NCI-H2029 treated with DMSO at 0.1 percent for 48 hours (cell line): ENCODE measurements at regions not wholly inside any gene's neighbourhood (a gene's known extent, or its start where the extent isn't known, plus 50 kb on each side); places are given as distances from the start of the nearest gene placed in this dataset.
"Not testable (repeated sequence)": the region's sequence is repeated elsewhere in the genome, so short reads cannot be mapped to it uniquely, and the experiment has no call there.

Experiments used
- DNase-seq: peaks from one replicate; lab custom pipeline; 2025; lab: John Stamatoyannopoulos, UW

DNA sequence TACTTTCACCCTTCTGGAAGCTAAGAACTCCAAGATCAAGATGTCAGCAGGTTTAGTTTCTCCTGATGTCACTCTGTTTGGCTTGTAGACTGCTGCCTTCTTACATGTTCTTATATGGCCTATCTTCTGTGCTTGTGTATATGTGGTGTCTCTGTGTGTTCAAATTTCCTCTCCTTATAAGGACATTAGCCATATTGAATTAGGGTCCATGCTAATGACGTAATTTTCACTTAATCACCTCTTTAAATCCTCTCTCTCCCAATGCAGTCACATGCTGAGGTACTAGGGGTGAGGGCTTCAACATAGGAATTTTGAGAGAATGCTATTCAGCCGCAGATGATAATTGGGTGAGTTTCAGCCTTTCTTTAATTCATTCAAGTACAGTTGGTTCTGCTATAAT, 458.3 kb upstream of the SYT4 start:
- DNase-seq = no peak

DNA sequence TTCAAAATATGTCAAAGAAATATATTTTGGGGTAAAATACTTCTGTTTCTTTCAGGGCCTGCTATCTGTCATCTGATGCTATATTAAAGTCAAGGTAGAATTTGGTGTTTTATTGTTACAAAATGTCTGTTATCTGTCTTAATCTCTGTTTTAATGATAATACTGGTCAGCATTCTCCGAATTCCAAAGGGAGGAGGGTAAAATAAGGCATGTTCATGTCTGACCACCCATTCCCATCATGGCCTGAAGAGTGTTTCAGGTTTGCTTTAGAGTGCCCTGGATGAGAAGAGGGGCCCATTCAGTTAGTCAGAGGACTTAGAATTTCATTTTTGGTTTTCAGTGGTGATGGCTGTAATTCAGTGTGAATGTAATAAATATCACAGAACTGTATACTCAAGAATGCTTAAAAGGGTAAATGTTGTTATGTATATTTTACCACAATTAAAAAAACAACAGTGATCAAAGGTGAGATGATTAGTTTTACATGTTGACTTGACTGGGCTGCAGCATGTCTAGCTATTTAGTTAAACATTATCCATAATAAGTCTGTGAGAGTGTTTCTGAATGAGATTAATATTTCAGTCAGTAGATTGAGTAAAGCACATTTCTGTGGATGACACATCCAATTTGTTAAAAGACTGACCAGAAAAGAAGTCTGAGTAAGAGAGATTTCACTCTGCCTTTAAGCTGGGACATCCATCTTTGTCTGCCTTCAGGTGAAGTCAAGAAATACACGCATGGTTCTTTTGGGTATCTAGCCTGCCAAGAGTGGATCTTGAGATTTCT, 467.9 kb upstream of the SYT4 start:
- DNase-seq = no peak

DNA sequence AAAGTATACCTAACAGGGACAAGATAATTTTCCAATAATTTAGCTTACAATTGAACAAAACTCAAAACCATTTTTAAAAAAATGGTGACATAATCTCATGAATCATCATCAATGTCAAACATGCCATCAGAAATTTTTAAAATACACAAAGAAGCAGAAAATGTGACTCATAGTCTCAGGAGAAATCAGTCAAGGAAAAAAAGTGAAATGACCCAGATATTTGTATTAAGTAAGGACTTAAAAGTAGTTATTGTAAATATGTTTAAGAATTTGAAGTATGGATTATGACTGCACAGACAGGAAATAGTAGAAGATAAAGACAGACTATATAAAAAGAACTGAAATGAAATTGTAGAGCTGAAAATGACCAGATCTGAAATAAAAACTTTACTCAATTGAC, 473.9 kb upstream of the SYT4 start:
- DNase-seq = no peak

DNA sequence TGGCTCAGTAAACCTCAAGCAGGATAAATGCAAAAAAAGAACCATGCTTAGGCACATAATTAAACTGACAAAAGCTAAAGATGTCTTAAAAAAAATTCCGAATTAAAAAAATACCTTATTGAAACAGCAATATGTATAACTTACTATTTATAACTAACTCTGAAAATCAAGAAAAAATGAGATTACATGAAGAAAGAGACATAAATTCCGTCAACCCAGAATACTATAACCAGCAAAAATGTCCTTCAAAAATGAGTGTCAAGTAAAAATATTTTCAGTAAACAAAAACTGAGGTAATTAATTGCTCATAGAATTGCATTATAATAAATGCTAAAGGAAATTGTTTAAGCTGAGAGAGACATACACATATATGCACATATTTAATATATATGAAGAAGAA, 474.5 kb upstream of the SYT4 start:
- no peak for DNase-seq

DNA sequence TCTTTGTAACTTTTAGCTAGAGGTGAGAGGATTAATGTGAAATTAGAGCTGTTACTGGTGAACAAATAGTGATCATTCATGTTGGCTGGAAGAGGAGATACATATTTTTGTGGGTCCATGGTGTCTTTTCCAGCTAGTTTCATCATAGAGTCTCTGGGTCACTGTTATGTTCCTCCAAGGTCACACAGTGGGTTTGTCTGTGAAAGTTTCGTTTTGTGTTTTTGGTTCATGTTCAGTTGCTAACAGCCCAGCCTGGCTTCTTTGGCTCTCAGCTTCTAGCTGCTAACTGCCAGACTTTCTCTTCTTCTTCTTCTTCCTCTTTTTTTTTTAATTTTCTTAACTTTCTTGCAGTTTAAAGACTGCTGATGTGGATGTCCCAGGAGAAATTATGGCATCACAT, 480.0 kb upstream of the SYT4 start:
- DNase-seq = no peak

DNA sequence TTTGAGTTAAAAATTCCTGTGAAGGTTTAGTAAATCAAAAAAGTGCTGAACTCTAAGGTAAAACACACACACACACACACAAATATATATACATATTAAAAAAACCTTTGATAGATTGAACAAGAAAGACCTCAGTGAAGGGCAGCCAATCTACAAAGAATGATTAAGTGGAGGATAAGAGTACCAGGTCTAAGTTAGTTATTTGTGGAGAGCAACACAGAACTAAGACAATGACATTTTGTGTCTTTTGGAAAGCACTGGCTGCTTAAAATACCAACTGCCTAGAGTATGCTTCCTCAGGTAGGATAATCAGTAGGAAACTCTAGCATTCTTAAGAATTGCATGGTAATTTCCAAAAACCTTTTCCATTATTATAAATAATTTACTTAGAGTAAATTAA, 481.4 kb upstream of the SYT4 start:
- no peak for DNase-seq

DNA sequence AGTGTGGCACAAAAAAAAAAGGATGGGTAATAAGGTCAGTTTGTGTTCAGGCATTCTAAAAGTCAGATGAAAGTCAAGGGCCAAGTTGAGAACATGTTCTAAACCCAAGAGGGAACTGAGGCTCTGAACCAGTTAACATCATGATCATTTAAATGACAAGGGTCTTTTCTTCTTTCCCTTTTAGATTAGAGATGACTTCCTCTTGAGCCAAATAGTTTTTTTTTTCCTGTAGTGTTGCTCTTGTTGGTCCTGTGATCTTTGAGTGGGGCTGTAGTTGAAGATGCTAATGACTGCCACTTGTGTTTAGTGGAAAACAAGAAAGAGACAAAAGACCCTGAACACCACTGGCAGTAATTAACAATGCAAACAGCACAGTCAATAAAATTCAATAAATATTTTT, 482.7 kb upstream of the SYT4 start:
- no peak for DNase-seq

DNA sequence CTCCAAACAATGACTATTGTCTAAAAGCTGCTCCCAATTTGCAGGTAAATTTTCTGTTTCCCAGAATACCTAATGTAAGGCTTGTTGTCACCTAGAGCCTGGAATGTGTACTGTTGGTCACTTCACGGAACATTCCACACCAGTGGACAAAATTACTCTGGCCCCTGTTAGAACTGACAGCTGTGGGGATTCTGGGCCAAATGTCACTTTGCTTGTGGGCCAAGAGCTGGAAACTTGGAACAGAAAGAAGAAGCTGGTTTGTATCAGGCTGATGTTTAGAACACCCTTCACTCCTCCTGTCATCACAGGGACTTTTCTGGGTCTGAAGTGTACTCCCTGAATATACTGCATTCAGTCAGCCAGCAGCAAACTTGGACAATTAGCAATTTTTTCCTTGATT, 495.6 kb upstream of the SYT4 start:
- no peak for DNase-seq

DNA sequence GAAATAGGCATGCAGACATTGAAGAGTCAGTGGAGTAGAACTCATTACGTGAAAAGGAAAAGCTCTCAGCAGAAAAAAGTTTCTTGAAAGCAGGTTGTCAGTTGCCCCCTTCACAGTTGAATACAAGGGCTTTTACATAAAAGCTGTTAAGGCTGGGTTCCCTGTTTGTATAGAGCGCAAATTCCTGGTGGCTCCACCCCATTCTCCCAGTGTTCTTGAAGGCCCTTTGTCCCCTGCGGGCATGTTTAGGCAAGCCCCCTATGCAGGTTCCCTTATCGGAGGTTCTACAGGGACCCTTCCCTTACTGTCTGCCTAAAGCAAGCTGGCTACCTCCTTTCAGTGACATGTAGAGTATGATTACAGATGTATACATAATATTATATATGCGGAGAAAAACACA, 497.2 kb upstream of the SYT4 start:
- no peak for DNase-seq

DNA sequence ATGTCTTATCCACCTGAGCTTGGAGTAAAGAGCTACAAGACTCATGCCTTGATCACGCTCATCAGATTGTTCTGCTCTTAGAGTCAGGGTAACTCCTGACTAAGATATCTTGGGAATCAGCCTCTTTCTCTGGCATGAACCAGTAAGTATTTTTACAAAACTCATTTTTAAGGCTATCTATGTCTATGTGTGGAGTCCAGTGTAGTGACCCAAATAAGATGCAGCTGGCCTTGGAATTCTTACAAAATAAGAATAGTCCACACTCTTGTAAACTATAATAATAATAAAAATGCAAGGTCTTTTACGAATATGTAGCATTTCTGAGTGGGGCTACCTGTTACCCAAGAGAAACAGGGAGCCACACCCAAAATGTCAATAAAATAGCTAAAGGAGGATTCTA, 498.3 kb upstream of the SYT4 start:
- no peak for DNase-seq

DNA sequence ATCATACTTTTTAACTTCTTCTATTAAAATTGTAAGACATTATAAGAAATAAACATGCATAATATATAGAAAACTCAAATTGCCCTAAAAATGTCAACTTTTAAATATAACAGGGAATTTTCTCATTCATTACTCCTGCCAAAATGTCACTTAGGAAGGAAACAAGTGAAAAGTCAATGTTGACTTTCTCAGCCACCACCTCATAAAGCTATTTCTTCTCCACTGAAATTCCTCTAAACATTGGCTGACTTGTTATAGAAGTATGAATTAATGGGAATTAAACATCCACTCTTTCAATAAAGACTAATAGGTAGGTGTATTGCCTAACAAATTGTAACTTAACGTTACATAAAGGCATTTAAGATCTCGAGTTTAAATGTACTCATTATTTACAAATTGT, 499.7 kb upstream of the SYT4 start:
- DNase-seq = no peak

DNA sequence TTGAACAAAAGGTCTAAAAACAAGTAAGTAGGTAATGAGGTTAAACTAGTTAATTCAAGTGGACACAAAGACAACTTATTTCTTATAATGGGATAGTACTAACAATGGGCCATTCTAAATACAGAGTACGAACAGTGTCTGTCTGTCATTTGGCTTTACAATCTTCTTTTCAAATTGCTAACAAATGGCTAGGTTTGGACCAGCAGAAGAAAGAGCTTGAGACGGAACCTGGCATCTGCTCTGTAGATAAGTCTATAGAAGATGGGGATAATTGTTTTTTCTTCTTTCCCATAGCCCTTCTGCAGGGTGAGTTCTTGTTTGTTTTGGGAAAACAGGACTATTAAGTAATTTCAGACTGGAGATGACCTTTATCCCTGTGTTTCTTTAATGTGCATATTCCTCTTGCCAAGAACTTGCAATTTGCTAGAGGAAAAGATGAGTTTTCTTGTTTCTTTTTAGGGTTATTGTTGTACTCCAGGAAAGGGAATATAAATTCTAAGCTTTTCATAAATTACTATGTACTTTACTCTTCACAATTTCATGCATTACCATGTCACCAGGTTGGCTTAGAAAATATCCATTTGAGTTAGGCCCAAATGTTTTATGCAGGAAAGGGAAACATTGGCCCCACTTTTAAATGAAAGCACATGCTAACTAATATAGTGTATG, 500.5 kb upstream of the SYT4 start:
- DNase-seq = no peak

DNA sequence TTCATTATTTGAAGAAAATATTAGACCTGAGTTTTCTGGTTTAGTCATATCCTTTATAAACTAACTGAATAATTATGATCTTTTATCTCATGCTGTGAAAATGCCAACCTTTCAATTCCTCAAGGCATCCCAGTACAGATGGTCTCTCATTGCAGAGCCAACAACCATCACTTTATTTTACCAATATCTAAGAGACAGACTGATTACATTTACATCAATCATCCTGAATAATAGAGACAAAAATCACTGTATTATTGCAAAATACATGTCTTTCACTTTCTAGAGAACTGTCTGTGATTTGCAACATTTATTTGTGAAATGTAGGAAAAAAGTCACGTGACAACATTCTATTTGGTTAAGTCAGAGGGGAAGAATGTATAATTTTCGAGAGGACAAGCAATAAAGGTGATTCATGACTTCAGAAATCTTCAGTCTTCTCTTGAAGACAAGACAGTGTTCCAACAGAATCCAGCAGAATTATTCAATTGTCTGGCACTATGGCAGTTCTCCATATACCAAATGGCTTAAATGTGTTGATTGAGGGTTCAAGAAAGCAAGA, 503.6 kb upstream of the SYT4 start:
- no peak for DNase-seq

DNA sequence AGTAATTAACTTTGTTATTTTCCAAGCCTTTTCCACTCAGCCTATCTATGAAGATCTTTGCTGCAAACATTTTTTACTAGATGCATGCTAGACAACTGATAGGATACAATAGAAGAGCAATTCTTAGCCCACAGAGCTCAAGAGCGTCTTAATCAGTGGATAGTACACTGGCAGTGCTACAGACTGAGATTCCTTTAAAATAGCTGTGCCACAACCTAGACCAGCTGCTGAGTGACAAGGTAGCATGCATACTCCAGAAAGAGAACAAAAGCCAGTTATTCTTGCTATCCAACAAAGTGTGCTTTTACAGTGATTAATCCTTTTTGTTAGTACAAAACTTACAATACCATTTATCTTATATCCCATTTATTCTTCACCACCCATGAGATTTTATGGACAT, 507.9 kb upstream of the SYT4 start:
- no peak for DNase-seq

DNA sequence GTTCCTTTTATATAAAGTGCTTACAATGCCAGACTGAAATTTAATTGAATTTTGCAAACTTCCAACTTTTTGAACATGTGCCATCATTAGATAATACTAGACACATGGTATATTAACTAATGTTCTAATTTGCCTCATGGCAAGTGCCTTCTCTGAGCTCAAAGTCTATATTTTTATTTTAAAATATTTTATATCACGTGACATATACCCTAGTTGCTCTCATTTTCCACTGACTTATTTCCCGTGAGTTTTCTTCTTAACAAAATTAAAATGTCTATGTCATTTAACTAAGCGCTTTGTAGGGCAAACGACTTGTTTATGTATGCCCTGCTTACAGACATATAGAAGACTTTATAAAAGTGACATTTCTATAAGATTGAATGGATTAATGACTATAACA, 509.6 kb upstream of the SYT4 start:
- no peak for DNase-seq

DNA sequence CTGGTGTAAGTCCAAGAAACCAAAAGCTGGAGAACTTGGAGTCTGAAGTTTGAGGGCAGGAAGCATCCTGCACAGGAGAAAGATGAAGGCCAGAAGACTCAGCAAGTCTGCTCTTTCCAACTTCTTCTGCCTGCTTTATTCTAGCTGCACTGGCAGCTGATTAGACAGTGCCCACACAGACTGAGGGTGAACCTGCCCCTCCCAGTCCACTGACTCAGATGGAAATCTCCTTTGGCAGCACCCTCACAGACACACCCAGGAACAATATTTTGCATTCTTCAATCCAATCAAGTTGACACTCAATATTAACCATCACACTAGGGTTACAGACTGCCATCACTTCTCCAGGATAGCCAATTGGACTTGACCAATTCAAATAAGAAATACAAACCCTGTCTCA, 510.4 kb upstream of the SYT4 start:
- DNase-seq = not testable (repeated sequence)

DNA sequence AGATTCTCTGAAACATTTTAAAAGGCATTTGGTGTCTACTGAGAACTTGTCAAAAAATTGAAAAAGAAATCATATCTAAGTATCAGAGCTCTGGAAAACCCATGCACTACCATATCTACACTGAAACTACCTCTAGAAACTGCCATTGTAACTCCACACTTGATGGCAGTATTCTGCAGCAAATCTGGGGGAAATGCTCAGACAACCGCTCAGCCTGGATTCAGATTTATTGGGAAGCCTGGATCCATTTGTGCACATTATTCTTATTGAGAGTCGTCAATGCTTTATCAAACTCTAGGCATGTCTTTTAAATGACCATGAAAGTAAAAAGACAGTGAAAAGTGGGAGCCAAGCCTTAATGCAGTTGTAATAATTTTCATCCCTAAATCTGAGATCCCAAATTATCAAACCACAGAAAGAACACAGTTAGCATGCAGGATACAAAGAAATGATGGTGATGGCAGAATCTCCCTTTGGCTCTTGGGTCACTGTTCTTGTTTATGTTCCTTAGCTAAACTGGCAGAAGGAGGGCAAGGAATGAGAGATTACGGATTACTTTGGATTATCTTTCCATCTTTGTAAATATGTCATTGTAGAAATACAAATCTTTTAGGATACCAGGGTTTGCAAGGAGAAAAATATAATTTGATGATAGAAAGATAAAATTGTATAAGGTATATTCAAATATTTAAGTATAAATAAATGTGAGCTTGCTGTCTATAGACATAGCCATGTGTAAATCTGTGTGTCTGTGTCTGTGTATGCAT, 512.1 kb upstream of the SYT4 start:
- no peak for DNase-seq

DNA sequence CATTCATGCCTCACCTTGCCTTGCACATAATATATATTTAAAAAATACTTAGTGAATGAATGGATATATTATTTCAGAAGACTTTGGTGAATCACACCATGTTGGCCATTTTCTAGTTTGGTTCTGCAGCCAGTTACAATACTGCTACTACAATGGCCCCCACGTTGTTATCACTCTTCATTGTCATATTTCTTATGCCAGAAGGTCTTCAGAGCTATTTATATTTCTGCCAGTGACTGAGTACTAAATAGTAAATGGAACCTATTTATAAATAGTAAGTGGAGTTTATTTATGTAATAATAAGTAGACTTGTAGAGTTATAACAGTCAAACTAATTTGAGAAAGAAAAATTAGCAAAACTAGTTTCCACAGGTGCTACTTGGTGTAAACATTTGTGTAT, 516.6 kb upstream of the SYT4 start:
- DNase-seq = no peak

DNA sequence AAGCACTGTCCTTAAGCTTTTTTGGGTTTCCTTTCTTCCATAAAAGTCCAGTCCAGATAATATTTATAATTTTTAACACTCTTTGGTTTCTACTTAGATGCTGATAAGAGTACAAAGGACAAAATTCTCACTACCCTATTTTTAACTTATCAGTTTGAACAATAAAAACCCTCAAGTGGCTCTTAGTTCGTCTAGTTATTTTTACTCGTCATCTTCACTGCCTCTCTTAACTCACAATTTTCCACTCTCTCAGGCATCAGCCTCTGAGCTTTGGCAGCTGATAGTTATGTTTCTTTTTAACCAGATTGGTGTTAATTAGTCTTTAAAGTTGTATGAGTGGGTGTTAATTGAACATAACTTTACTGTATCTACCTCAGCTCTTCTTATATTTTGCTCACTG, 517.1 kb upstream of the SYT4 start:
- DNase-seq = no peak

DNA sequence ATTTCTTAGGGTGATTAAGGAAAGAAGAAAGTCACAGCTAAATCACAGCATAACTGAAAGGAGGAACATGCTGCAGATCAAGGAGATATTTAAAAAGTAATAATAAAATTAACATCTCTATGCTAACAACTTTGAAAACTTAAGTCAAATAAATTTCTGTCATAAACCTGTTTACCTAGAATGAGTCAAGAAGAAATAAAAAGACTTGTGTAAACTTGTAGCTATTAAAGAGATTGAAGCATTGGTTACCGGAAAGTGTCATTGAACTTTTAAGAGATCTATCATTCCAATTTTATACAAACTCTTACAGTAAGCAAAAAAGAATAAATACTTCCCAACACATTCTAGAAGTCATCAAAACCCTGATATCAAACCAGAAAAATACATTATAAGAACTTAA, 520.1 kb upstream of the SYT4 start:
- no peak for DNase-seq

DNA sequence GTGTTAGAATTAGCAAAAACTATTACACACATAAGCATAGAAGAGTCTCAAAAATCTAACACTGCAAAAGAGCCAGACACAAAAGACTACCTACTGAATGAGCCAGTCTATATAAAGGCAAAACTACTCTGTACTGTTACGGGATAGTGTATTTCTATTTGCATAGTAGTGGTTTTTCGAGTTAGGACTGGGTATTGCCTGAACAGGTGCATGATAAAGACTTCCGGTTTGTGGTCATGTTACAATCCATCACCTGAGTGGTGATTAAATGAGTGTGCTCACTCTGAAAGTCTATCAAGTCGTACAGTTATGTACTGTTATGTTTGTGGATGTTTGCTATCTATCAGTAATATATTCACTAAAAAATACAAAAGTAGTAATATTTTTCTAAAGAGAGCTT, 523.3 kb upstream of the SYT4 start:
- peak; percentile 52 for DNase-seq

DNA sequence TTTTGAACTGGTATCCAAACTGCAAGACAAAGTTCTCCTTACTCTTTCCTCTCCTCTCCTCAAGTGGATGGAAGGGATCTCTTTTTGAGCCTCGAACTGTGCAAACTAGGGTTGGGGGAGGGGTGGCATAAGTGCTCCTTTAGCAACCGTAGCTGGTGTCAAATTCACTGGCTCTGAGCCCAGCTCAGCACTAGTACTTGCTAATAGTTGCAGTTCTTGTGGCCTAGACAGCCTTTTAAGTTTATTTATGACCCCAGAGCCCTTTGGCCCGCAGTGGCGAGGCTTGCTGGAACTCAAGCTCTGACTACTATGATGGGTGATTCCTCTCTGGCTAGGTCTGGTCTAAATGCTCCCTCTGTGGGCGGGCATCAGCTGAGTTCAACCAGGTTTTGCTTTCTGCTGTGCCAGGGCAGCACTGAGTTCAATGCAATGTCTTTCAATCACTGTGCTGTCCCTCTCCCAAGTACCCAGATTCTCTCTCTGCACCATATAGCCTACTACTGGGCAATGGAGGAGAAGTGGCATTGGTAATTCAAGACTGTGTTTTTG, 528.4 kb upstream of the SYT4 start:
- peak; percentile 8 for DNase-seq

DNA sequence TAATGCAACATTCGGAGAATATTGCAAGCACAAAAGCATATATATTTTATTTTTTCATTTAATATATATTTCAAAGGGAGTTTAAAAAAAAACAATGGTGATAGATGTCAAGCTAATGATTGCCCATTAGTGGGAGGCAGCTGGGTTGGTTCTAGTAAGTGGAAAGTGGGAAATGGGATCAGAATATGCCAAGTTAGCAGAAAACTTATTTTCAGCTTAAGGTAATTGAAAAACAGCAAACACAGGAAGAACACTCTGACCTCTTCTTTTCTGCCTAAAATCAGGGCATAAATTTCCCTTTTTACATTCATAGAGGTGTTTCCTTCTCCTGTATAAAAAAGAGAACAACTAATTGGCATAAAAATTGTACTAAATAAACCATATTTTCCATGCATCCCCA, 535.3 kb upstream of the SYT4 start:
- DNase-seq = no peak
